HG03135 (cell line): ENCODE measurements at regions not wholly inside any gene's neighbourhood (a gene's known extent, or its start where the extent isn't known, plus 50 kb on each side); places are given as distances from the start of the nearest gene placed in this dataset.
A peak's percentile ranks its signal among the peaks of the same experiment; 100 is the strongest.

Source experiments
- ATAC-seq: cut with Tn5 transposase; IDR thresholded peaks from one replicate; pipeline ENCODE4 v1.9.1; 2021; ENCODE audit warnings: mild to moderate bottlenecking, moderate library complexity; ENCODE audit not compliant: unreplicated experiment

GRCh38 chr5:5062525-5063302 is 77.4 kb upstream of the ADAMTS16 start:
- ATAC-seq: no peak

- ATAC-seq: peak; percentile 65
Observed at GRCh38 chr5:5063533-5063953, 76.6 kb upstream of the ADAMTS16 start.

- ATAC-seq: no peak
Observed at GRCh38 chr5:5065472-5065871, 74.7 kb upstream of the ADAMTS16 start.

GRCh38 chr5:5066276-5067186 is 73.6 kb upstream of the ADAMTS16 start:
- no peak for ATAC-seq

GRCh38 chr5:5069851-5070250 is 70.3 kb upstream of the ADAMTS16 start:
- no peak for ATAC-seq

- no peak for ATAC-seq
Observed at GRCh38 chr5:5071554-5071953, 68.6 kb upstream of the ADAMTS16 start.

- no peak for ATAC-seq
Observed at GRCh38 chr5:5077236-5077635, 62.9 kb upstream of the ADAMTS16 start.

- no peak for ATAC-seq
Observed at GRCh38 chr5:5078009-5078897, 61.9 kb upstream of the ADAMTS16 start.

GRCh38 chr5:5079876-5080275 is 60.3 kb upstream of the ADAMTS16 start:
- ATAC-seq: no peak

GRCh38 chr5:5080790-5081189 is 59.3 kb upstream of the ADAMTS16 start:
- no peak for ATAC-seq

GRCh38 chr5:5085381-5085780 is 54.7 kb upstream of the ADAMTS16 start:
- no peak for ATAC-seq

- ATAC-seq: no peak
Observed at GRCh38 chr5:5089895-5090649, 50.1 kb upstream of the ADAMTS16 start.
